ENCODE measurements at regions not wholly inside any gene's neighbourhood (a gene's known extent, or its start where the extent isn't known, plus 50 kb on each side); places are given as distances from the start of the nearest gene placed in this dataset.

DNA sequence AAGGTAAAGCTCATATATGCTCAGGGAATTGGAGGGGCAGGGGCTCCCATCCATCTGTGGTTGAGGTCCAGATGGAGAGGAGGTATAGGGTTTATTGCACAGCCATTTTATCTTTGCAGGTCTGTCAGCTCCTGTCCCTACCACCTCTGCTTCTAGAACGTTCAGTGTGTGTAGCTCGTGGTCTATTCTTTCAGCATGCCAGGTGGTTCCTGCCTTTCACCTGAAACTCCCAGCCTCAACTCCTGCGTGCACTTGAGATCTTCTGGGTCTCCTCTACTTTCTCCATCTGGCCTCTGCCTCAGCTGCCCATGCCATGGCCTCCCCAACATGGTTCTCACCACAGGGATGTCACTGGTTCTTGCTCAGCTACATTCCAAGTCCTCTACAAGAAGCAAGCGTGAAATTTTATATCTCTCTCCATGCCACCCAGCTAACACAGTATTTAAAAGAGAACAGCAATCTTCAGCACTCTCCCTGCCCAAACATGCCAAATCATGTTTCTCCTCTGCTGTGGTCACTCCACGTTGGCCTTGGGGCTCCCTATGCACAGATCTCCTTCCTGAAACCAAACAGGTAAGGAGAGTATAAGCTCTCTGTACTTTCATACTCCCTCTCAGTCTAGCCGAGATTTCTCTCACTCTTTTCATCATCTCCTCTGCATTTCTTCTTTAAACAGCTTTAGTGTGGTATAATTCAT lies 157.8 kb upstream of the TRPC6 start:
- intact Hi-C loops (cut with DNase I) = no loop called here
- DNase-seq (no peak), ATAC-seq (no peak)
- TF ChIP-seq, protein P1, sequence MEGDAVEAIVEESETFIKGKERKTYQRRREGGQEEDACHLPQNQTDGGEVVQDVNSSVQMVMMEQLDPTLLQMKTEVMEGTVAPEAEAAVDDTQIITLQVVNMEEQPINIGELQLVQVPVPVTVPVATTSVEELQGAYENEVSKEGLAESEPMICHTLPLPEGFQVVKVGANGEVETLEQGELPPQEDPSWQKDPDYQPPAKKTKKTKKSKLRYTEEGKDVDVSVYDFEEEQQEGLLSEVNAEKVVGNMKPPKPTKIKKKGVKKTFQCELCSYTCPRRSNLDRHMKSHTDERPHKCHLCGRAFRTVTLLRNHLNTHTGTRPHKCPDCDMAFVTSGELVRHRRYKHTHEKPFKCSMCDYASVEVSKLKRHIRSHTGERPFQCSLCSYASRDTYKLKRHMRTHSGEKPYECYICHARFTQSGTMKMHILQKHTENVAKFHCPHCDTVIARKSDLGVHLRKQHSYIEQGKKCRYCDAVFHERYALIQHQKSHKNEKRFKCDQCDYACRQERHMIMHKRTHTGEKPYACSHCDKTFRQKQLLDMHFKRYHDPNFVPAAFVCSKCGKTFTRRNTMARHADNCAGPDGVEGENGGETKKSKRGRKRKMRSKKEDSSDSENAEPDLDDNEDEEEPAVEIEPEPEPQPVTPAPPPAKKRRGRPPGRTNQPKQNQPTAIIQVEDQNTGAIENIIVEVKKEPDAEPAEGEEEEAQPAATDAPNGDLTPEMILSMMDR (IDR thresholded peaks at IDR 0.05) = no peak
- Histone ChIP-seq H3K27ac (no peak overlapping the region), H3K4me1 (no peaks in the 10 kb centered on the region), H3K36me3 (no peaks in the 10 kb centered on the region), H3K27me3 (no peaks in the 10 kb centered on the region), H3K4me3 (no peak overlapping the region), H3K9me3 (no peaks in the 10 kb centered on the region)

DNA sequence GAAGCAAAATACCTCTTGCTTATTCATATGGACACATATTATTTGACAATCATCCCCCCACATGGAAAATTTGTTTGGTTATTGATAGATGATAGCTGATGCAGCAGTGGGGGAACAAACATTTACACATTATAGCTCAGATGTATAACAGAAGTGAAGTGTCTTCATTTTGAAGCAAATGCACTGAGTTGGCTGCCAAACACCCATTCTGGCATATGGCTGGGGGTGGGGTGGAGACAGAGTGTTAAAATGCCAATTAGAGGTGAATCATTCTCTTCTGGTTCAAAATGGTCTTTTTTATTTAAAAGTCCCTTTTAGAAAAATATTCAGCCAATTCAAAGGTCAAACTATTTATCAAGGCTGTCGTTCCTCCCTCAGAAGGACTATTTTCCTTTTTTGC lies 157.3 kb upstream of the TRPC6 start:
- H3K27ac ChIP-seq = no peak overlapping the region
- H3K4me3 ChIP-seq = no peak overlapping the region
- intact Hi-C loops (cut with DNase I) = no loop called here
- H3K27me3 ChIP-seq = no peaks in the 10 kb centered on the region
- no peaks in the 10 kb centered on the region for H3K9me3 ChIP-seq
- H3K4me1 ChIP-seq = no peaks in the 10 kb centered on the region
- H3K36me3 ChIP-seq = no peaks in the 10 kb centered on the region
- DNase-seq (no peak), ATAC-seq (no peak)
- TF ChIP-seq, protein P1 (IDR thresholded peaks at IDR 0.05) = no peak

DNA sequence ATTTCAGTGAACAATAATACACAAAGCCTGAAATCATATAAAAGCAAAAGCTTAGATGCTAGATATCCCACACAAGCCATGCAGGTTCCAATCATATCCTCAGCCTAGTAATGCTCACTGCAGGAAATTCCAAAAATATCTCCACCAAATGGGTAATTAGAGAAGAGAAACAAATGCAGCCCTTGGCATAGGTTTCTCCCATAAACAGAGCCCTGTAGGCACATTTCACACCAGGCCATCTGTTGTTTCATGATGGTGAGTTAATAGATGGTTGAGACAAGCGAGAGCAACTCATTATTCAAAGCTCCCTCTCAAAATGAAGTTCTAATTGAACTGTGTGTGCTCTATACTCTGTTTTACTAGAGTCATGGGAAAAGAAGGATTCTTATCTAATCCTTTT lies 154.6 kb upstream of the TRPC6 start:
- no peaks in the 10 kb centered on the region for H3K9me3 ChIP-seq
- H3K36me3 ChIP-seq = no peaks in the 10 kb centered on the region
- H3K4me3 ChIP-seq = no peak overlapping the region
- DNase-seq (no peak), ATAC-seq (no peak)
- no peaks in the 10 kb centered on the region for H3K27me3 ChIP-seq
- intact Hi-C loops (cut with DNase I) = no loop called here
- TF ChIP-seq, protein P1 (IDR thresholded peaks at IDR 0.05) = no peak
- H3K4me1 ChIP-seq = no peaks in the 10 kb centered on the region
- no peak overlapping the region for H3K27ac ChIP-seq

DNA sequence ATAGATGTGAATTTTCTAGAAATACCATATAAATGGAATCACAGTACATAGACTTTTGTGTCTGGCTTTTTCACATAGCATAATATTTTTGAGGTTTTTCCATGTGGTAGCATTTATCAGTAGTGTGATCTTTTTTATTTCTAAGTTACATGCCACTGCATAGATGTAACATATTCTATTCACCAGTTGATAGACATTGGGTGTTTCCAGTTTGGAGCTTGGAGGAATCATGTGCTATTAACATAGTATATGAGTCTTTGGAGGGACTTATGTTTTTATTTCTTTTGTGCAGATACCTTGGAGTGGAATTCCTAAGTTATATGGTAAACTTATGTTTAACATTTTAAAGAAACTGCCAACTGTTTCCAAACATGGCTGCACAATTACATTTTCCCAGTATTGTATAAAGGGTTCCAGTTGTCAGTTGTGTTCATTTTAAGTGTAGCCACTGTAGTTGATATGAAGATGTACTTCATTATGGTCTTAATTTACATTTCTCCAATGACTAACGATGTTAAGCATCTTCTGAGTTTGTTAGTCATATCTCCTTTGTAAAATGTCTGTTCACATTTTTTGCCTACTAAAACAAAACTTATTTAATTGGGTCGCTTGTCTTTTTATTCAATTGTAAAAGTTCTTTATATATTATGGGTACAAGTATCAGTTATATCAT lies 145.7 kb upstream of the TRPC6 start:
- DNase-seq = no peak
- H3K4me3 ChIP-seq = no peak overlapping the region
- no peaks in the 10 kb centered on the region for H3K27me3 ChIP-seq
- ATAC-seq = no peak
- TF ChIP-seq, protein P1 (IDR thresholded peaks at IDR 0.05) = no peak
- no peaks in the 10 kb centered on the region for H3K36me3 ChIP-seq
- H3K9me3 ChIP-seq = no peaks in the 10 kb centered on the region
- no peak overlapping the region for H3K27ac ChIP-seq
- no peaks in the 10 kb centered on the region for H3K4me1 ChIP-seq
- intact Hi-C loops (cut with DNase I) = no loop called here

DNA sequence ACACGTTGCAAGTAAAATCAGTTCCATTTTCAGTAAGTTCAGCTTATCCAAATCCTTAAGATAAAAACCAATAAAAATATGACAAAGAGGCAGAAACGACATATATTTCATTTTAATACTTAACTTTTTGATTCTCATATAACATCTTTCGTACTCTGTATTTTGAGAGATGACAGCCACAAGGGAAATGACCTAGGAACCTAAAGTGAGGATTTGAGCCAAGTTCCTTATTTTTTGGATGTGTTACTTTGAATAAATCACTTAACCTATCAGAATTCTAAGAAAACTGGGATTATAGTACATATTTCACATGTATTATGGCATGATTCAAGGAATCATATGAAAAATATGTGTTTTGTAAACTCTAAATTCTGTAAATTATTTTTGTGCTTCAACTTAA lies 143.6 kb upstream of the TRPC6 start:
- no peak for DNase-seq

More for the DNA sequence above, 143.6 kb upstream of the TRPC6 start:
- H3K4me1 ChIP-seq = no peaks in the 10 kb centered on the region
- TF ChIP-seq, protein P1 (IDR thresholded peaks at IDR 0.05) = no peak
- no peak overlapping the region for H3K4me3 ChIP-seq
- no peak overlapping the region for H3K27ac ChIP-seq
- no peaks in the 10 kb centered on the region for H3K36me3 ChIP-seq
- ATAC-seq = no peak
- no peaks in the 10 kb centered on the region for H3K9me3 ChIP-seq
- intact Hi-C loops (cut with DNase I) = no loop called here
- no peaks in the 10 kb centered on the region for H3K27me3 ChIP-seq
